MG63 (cell line): ENCODE measurements at regions not wholly inside any gene's neighbourhood (a gene's known extent, or its start where the extent isn't known, plus 50 kb on each side); places are given as distances from the start of the nearest gene placed in this dataset.

Experiments used
- DNase-seq: peaks from one replicate; pipeline ENCODE4 v3.0.0-alpha.2; 2020
- H3K27me3 ChIP-seq: fragments of 250-450 bp; sonication (Bioruptor Pico); 2 replicates; pipeline ENCODE4 v1.5.1; 2020; ENCODE audit warnings: mild to moderate bottlenecking, moderate library complexity
- H3K36me3 ChIP-seq: fragments of 250-450 bp; sonication (Bioruptor Pico); 2 replicates; pipeline ENCODE4 v1.5.1; 2020; ENCODE audit warnings: mild to moderate bottlenecking, moderate library complexity
- H3K4me3 ChIP-seq: fragments of 250-450 bp; sonication (Bioruptor Pico); 2 replicates; pipeline ENCODE4 v1.5.1; 2020; ENCODE audit warnings: mild to moderate bottlenecking, moderate library complexity
- H3K9me3 ChIP-seq: fragments of 250-450 bp; sonication (Bioruptor Pico); 2 replicates; pipeline ENCODE4 v1.5.1; 2020; ENCODE audit warnings: mild to moderate bottlenecking, moderate library complexity

DNA sequence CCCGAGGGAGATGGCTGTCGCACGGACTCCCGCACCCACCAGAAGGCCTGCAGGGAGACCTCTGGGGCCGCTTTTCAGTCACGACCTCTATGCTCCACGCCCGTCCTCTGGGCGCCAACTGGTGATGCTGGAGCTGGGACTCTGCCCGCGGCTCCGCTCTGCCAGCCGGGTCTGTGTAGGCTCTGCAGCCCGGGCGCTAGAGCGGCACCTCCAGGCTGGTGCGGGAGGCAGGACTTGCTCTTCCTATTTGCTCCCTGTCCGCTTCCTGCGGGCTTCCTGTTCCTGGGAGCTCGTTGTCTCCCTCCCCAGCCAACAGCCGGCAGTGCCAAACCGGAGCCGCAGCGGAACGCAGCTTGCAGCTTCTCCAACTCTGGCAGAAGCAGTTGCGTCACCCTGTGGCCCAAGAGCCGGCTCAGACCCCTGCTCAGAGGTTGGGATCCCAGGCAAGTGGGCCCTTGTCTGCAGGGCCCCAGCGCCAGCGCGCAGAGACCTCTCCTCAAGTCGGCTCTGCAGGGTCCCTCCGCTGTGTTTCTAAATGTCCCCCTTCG lies 285.9 kb downstream of the XXYLT1 start:
- Histone ChIP-seq H3K9me3 (peaks cover 3% of the 10 kb centered on the region), H3K36me3 (no peaks in the 10 kb centered on the region), H3K27me3 (no peaks in the 10 kb centered on the region), H3K4me3 (no peak overlapping the region)
- peak; percentile 93 for DNase-seq

DNA sequence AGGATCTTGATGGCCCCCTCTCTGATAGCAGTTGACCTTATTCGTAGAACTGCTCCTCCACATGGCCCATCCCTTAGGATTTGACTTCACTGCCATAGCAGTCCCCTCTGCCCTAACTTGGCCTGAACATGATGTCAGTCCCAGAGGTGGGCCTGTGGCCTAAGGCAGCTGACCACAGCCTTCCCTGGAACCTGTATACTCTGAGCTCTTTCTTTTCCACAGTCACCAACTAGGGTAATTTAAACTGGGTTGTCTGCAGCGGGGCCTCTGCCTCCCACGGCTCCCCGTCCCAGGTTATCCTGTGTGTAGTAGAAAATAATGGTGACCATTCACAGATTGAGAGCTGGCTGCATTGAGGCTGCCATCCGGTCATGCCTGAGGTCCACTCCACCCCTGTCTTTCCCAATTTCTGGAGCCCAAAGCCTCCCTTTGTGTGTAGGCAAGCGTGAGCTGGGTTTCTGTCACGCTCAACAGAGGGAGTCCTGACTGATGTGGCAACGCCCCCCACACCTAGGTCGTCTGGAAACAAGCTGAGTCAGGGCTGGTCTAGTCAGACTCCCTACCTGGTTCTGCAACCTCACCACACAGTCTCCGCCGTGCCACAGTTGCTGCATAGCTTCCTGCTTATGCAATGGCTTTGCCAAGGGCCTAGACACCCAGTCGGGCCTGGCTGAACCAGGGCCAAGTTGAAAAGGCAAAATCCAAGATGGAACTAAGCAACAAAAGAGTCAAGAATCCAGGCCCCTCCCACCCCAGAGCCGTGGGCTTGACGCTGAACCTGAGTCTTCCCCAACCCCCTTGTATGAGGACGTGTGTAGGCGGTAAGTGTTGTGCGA lies 284.5 kb downstream of the XXYLT1 start:
- DNase-seq: peak; percentile 57
- H3K36me3 ChIP-seq: no peaks in the 10 kb centered on the region
- H3K4me3 ChIP-seq: no peak overlapping the region
- peaks cover 3% of the 10 kb centered on the region for H3K9me3 ChIP-seq
- H3K27me3 ChIP-seq: no peaks in the 10 kb centered on the region

DNA sequence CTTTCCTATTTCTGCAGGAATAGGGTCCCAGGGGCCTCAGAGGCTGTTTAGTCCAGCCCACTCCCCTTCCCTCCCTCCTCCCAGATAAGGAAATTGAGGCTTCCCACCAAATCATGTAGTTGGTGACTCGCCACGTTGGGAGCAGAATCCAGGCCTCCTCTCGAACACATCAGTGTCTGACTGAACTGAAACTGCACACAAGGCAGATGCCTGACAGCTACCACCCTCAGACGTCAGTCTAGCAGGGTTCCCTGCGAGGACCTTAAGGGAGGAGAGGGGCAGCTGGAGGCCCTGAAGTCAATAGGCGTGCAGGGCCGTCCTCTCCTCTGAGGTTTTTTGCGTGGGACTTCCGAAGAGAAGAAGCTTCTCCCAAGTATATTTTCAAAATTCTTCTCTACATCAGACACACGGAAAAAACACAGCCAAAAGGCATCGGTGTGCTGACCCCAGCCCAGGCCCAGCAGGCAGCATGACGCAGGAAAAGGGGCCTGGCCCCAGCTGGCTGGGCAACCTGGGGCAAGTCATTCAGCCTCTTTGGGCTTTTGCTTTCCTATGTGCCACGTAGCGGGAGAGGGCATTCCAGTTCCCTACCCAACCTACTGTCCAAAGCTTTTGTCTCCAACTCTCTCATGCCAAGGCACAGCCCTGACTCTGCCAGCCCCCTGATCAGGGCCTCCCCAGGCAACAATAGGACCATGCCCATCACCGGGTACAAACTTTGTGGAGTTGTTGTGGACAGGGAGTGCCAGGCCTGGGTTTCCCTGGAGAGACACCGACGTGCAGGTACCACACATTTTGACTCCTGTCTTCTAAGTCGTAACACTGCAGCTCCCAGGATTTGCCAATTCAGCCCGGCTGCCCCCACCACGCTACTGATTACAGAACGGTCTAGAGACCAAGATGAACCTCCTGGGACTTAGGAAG lies 283.1 kb downstream of the XXYLT1 start:
- H3K27me3 ChIP-seq: no peaks in the 10 kb centered on the region

DNA sequence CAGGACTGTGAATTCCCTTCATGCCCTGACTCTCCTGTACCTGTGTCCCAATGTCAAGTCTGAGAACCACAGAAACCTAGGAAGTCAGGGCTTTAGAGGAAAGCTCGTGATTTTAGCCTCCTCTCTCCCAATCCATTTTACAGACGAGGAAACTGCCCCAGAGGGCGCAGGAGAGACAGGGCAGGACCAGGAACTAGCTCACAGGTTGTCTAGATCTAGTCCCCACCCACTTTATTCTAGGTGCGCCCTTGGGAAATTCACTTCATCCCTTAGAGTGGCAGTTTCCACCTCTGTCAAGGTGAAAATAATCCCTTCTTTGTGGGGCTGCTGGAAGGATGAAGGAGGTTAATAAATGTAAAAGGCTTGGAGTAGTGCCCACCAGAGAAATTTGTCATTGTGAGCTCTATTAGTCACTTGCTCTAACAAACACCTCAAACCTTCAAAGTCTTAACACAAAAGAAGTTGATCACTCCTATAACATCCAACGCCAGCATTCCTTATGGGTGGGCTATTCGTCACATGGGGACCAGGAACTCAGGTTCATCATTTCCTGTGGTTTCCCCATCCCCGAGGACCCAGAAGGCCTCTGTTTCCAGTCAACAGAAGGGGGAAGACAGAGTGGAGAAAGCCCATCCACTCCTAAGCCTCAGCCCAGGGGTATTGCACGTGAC lies 282.3 kb downstream of the XXYLT1 start:
- no peaks in the 10 kb centered on the region for H3K36me3 ChIP-seq
- no peaks in the 10 kb centered on the region for H3K9me3 ChIP-seq
- no peak overlapping the region for H3K4me3 ChIP-seq
- H3K27me3 ChIP-seq: no peaks in the 10 kb centered on the region
- DNase-seq: no peak

More for the DNA sequence above, 283.1 kb downstream of the XXYLT1 start:
- Histone ChIP-seq H3K36me3 (no peaks in the 10 kb centered on the region), H3K9me3 (no peaks in the 10 kb centered on the region), H3K4me3 (no peak overlapping the region)
- DNase-seq: no peak

DNA sequence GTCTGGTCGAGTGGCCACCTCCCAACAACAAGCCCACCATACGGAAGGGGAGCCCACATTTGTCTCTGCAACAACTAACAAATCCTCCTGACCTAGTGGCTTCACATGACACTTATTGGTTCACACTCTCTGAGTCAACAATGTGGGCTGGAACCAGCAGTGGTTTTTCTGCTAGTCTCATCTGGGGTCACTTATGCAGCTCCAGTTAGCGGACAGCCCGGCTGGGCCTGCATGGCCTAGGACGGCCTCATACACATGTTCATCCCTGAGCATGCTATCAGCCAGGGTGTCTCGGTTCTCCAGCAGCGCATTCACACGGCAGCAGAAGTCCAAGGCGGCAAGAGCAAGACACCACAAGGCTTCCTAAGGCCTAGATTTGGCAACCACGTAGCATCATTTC lies 281.7 kb downstream of the XXYLT1 start:
- no peak overlapping the region for H3K4me3 ChIP-seq
- no peaks in the 10 kb centered on the region for H3K9me3 ChIP-seq
- H3K27me3 ChIP-seq: no peaks in the 10 kb centered on the region
- no peaks in the 10 kb centered on the region for H3K36me3 ChIP-seq
- DNase-seq: no peak

DNA sequence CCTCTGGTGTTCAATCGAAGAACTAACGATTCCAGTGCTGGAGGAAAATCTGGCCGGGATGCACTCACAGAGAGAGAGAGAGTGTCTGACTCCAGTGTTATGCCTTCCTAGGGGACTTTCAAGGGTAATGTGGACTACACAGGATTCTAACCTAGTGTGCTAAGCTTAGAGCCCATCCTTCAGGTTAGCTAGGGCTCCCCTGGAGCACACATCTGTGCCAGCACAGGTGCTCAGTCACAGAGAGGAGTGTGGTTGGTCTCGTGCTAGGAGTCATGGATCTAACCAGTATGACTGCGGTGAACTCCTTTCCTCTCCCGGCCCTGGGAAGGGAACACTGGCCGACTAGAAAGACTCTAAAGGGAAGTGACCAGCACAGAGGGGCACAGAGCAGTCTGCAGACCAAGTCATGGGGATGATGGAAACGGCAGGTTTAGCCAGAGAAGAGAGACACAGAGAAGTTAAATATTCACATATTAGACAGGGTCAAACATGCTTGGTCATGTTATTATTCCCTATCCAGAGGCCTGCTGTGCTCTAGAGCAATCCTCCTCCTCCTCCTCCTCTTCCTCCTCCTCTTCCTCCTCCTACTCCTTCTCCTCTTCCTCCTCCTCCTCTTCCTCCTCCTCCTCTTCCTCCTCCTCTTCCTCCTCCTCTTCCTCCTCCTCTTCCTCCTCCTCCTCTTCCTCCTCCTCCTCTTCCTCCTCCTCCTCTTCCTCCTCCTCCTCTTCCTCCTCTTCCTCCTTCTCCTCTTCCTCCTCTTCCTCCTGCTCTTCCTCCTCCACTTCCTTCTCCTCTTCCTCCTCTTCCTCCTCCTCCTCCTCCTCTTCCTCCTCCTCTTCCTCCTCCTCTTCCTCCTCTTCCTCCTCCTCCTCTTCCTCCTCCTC lies 280.3 kb downstream of the XXYLT1 start:
- no peaks in the 10 kb centered on the region for H3K27me3 ChIP-seq
- DNase-seq: no peak
- H3K4me3 ChIP-seq: no peak overlapping the region
- H3K9me3 ChIP-seq: no peaks in the 10 kb centered on the region
- no peaks in the 10 kb centered on the region for H3K36me3 ChIP-seq

DNA sequence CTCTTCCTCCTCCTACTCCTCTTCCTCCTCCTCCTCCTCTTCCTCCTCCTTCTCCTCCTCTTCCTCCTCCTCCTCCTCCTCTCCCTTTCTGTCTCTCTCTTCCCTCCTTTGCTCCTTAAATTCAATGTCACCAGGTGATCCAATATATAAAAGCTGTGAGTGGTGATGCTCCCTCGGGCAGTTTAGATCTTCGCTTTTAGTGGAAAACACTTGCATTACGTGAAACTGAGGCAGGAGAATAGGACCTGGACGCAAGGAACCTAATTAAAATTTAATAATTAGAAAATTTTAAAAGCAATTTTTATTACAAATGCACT lies 279.7 kb downstream of the XXYLT1 start:
- Histone ChIP-seq H3K4me3 (no peak overlapping the region), H3K27me3 (no peaks in the 10 kb centered on the region), H3K36me3 (no peaks in the 10 kb centered on the region), H3K9me3 (no peaks in the 10 kb centered on the region)
- no peak for DNase-seq

DNA sequence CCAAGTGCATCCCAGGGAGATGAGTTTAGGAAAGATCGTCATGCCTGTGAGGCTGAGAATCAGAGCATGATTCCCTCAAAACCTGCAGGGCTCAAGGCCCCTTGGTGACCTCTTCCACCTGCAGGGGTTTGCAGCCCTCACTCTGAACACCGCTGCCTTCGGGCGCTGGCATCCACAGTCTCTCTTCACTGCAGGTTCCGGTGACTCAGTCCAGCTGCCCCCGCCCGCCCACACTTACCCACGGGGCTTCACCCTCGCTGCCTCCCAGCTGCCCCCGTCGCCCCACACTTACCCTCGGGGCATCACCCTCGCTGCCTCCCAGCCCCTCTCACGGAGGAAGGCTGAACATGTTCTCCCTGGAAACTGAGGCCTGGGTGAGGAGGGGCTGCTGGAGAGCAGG lies 277.1 kb downstream of the XXYLT1 start:
- H3K36me3 ChIP-seq: no peaks in the 10 kb centered on the region
- H3K4me3 ChIP-seq: no peak overlapping the region
- H3K27me3 ChIP-seq: no peaks in the 10 kb centered on the region
- DNase-seq: no peak
- no peaks in the 10 kb centered on the region for H3K9me3 ChIP-seq

DNA sequence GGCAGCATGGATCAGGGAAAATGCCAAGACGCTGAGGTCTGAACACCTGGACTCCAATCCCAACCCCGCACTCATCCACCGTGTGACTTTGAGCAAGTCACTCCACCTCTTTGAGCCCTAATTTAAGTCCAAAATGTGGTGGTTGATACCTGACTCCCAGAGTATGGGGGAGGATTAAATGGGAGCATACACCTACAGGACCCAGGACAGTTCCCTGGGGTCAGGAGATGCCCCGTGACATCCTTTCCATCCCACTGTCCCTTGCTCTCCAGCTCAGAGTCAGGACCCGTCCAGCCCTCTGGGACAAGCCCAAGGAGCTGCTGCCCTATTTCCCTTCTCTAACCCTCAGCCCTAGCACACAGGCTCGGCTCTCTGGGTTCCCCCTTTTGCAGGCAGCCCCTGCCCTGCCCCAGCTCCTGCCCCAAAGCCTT lies 276.4 kb downstream of the XXYLT1 start:
- H3K4me3 ChIP-seq: no peak overlapping the region
- H3K27me3 ChIP-seq: no peaks in the 10 kb centered on the region
- H3K36me3 ChIP-seq: no peaks in the 10 kb centered on the region
- DNase-seq: no peak
- H3K9me3 ChIP-seq: no peaks in the 10 kb centered on the region

DNA sequence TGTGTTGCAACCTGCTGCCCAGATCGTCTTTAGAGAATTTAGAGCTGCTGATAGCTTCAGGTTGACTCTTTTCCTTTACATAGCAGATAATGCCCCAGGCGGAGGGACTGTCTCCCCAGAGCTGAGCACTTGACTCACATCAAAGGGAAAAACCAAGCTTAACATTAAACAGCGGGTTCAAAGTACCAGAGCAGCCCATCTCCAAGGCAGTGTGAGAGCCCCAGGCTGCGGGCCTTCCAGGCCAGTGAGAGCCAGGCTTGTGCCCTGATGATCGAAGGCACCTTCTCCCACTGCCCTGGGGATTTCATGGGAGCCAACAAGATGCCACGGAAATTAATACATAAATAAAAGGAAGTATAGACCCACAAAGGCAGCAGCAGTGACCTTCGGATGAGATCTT lies 275.6 kb downstream of the XXYLT1 start:
- DNase-seq: no peak

DNA sequence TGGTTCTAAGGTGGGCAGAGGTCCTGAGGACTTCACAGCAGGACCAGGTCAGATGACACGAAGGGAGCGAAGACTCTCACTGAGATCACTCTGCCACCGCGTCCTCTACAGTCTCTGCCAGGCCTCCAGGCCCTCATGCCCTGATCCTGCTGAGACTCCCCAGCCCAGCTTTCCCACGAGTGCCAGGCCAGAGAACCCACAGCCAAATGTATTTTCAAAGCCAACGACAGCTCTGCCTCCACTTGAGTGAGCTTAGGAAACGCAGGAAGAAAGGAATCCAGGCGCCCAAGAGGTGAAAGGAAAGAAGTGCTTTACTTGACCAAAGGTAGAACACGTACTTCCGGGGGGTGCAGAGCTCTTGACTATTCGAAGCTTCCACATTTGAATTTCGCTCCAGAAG lies 275.0 kb downstream of the XXYLT1 start:
- Histone ChIP-seq H3K4me3 (no peak overlapping the region), H3K9me3 (no peaks in the 10 kb centered on the region), H3K27me3 (no peaks in the 10 kb centered on the region), H3K36me3 (no peaks in the 10 kb centered on the region)
- DNase-seq: no peak

More for the DNA sequence above, 275.6 kb downstream of the XXYLT1 start:
- Histone ChIP-seq H3K36me3 (no peaks in the 10 kb centered on the region), H3K9me3 (no peaks in the 10 kb centered on the region), H3K4me3 (no peak overlapping the region), H3K27me3 (no peaks in the 10 kb centered on the region)

DNA sequence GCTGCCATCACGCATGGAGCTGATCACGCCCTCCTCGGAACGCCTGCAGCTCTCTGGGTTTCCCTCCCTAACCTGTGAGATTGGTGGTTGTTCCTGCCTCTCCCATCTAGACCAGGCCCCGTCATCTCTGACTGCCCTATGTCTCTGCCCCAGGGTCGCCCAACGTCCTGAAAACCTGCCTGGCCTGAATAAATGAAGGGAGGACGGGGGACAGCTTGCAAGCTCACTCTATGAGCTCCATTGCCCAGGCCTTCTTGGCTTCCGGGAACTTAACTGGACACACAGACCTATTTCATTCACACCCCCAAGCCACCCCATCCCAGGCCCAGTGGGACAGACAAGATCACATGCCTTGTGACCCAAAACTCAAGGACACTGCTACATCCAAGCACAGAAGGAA lies 274.2 kb downstream of the XXYLT1 start:
- H3K4me3 ChIP-seq: no peak overlapping the region
- DNase-seq: no peak
- H3K36me3 ChIP-seq: no peaks in the 10 kb centered on the region
- H3K27me3 ChIP-seq: no peaks in the 10 kb centered on the region
- no peaks in the 10 kb centered on the region for H3K9me3 ChIP-seq

DNA sequence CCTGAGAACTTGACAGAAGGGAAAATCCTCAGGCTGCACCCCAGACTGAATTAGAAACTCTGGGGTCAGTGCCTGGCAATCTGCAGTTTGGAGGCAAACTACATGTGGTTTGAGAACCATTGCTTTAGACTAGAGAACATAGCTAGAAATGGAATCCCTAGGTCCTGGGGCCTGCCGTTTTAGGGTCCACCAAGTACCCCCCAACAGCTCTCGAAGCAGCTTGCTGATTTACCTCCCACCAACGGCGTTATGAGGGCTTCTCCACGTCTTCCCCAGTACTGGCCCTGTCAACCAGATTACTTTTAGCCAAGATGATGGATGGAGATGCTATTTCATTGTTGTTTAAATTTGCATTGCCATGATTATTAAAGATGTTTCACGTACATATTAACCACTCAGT lies 272.5 kb downstream of the XXYLT1 start:
- DNase-seq: no peak
- no peak overlapping the region for H3K4me3 ChIP-seq
- no peaks in the 10 kb centered on the region for H3K27me3 ChIP-seq
- no peaks in the 10 kb centered on the region for H3K36me3 ChIP-seq
- H3K9me3 ChIP-seq: no peaks in the 10 kb centered on the region

DNA sequence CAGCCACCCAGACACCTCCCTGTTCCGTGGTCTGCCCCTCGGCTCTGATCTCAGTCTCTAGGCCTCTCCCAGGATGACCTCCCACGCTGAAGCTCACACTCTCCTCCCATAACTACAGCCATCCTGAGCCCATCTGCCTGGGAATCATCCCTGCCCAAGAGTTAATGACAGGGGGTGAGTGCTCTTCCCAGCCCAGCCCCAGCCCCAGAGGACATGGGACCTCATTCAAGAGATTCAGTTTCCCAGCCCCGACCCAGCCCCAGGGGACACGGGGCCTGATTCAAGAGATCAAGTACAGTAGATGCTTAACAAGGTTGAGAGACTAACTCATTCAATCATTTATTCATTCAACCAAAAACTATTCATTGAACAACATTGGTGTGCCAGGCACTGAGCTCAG lies 272.0 kb downstream of the XXYLT1 start:
- Histone ChIP-seq H3K9me3 (no peaks in the 10 kb centered on the region), H3K4me3 (no peak overlapping the region), H3K27me3 (no peaks in the 10 kb centered on the region), H3K36me3 (no peaks in the 10 kb centered on the region)
- DNase-seq: no peak

DNA sequence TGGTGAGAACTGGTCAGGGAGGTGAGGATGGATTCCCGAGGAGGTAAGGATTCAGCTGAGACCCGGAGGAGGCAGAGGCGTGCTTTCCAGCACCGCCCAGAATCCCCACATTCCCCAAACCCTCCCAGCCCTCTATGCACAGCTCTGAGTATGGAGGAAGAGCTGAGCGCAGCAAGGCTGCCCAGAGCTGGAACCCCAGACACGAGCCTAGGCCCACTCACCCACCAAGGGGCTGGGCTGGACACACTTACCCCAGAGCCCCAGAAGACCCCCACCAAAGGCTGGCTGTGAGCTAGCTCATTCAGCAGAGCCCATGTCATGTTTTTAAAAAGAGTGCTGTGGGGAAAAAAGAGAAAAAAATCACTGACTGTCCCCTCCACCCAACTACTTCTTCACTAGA lies 271.5 kb downstream of the XXYLT1 start:
- Histone ChIP-seq H3K27me3 (no peaks in the 10 kb centered on the region), H3K9me3 (no peaks in the 10 kb centered on the region), H3K4me3 (no peak overlapping the region), H3K36me3 (no peaks in the 10 kb centered on the region)
- no peak for DNase-seq

DNA sequence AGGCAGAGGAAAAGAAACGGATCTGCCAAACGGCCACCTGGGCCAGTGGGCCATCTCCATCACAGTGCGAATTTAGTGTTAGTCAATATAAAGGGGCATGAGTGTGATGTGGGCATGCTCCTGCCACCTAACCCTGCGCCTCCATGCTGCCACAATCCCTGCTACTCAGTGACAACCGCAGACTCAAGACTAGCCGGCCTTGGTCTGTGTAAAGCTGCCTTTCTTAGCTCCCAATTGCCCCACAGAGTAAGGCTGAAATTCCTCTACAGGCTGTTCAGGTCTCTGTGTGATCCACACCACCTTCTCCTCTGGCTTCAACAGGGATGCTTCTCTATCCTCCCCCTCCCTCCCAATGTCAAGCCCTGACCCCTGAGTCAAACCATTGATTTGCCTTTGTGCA lies 269.7 kb downstream of the XXYLT1 start:
- H3K36me3 ChIP-seq: no peaks in the 10 kb centered on the region
- H3K9me3 ChIP-seq: no peaks in the 10 kb centered on the region
- H3K27me3 ChIP-seq: no peaks in the 10 kb centered on the region
- DNase-seq: no peak
- H3K4me3 ChIP-seq: no peak overlapping the region
